Gastroesophageal sphincter (tissue), 4 donors: ENCODE measurements at regions not wholly inside any gene's neighbourhood (a gene's known extent, or its start where the extent isn't known, plus 50 kb on each side); places are given as distances from the start of the nearest gene placed in this dataset.

ENCODE experiments used
- ATAC-seq: fragments of 150-250 bp; one replicate; pipeline ENCODE4 v1.9.1; 2016; ENCODE audit warnings: mild to moderate bottlenecking, moderate library complexity
- H3K27ac ChIP-seq, 4 donors: fragments of 200-600 bp; sonication (generic) in 3 of 4; 1 replicate in 3 of 4; 2 replicates in 1 of 4; pipeline ENCODE4 v1.5.1; 2016 to 2019
- H3K27me3 ChIP-seq: fragments of 200-600 bp; sonication (generic); one replicate; pipeline ENCODE4 v1.5.1; 2019
- H3K36me3 ChIP-seq, 2 donors: fragments of 200-600 bp; sonication (generic); one replicate each; pipeline ENCODE4 v1.5.1; 2019; ENCODE audit warnings: control low read depth in 1 of 2
- H3K4me1 ChIP-seq, 3 donors: fragments of 200-600 bp; sonication (generic); 1 replicate in 2 of 3; 2 replicates in 1 of 3; pipeline ENCODE4 v1.5.1; 2016 to 2019; ENCODE audit warnings: control low read depth in 2 of 3
- H3K4me3 ChIP-seq, 2 donors: fragments of 200-600 bp; sonication (generic); one replicate each; pipeline ENCODE4 v1.5.1; 2019; ENCODE audit warnings: mild to moderate bottlenecking in 1 of 2, moderate library complexity in 1 of 2
- H3K9me3 ChIP-seq, 3 donors: fragments of 200-600 bp; sonication (generic); one replicate each; pipeline ENCODE4 v1.5.1; 2017 to 2019; ENCODE audit warnings: control low read depth in 2 of 3
- CTCF ChIP-seq, 4 experiments: fragments of 200-600 bp in 2 of 4; fragments of 450-650 bp in 2 of 4; sonication (generic) in 1 of 4; IDR thresholded peaks; one replicate each; pipeline ENCODE4 v1.5.1; 2017 to 2019; ENCODE audit warnings: antibody characterized with exemption in 4 of 4, mild to moderate bottlenecking in 2 of 4, moderate library complexity in 2 of 4
- EP300 ChIP-seq: sonication (generic); formaldehyde crosslinking; IDR thresholded peaks from one replicate; pipeline ENCODE4 v1.6.1; 2017; ENCODE audit warnings: antibody characterized with exemption, mild to moderate bottlenecking
- POLR2A ChIP-seq, 2 donors: fragments of 450-650 bp; IDR thresholded peaks; one replicate each; pipeline ENCODE4 v1.6.1; 2017; ENCODE audit warnings: antibody characterized with exemption in 2 of 2, mild to moderate bottlenecking in 2 of 2, moderate library complexity in 1 of 2
- POLR2AphosphoS5 ChIP-seq: sonication (generic); formaldehyde crosslinking; IDR thresholded peaks from one replicate; pipeline ENCODE4 v1.6.1; 2017; ENCODE audit warnings: antibody characterized with exemption
- WGBS, 2 donors: methylation state at CpG; one replicate each; pipeline ENCODE4 v1.1.5; 2018; ENCODE audit warnings: low coverage in 1 of 2; 5-methylcytosine and 5-hydroxymethylcytosine counted together

DNA sequence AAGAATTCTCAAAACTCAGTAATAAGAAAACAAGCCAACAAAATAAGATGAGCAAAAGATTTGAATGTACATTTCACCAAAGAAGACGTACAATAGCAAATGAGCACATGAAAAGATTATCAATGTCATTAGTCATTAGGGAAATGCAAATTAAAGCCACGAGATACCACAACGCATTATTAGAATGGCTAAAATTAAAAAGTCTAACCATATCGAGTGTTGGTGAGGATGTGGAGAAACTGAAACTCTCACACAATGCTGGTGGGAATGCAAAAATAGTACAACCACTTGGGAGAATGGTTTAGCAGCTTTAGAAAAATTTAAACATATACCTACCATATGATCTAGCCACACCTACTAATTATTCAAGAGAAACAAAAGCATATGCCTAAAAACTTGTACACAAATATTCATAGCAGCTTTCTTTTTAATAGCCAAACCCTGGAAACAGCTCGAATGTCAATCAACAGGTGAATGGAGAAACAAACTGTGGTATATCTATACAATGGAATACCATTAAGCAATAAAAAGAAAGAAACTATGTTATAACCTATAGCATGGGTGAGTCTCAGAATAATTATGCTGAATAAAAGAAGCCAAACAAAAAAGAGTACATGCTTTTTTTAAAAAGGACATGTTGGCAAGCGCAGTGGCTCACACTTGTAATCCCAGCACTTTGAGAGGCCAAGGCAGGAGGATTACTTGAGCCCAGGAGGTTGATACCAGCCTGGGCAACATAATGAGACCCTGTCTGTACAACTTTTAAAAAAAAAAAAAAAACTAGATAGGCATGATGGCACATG lies 103.6 kb downstream of the LITAF start:
- H3K4me1 ChIP-seq: no peaks in the 10 kb centered on the region
- no peak overlapping the region for H3K27ac ChIP-seq
- 81 to 90% methylated on average over 5 to 6 of the region's 6 CpGs for WGBS, 2 donors
- no peaks in the 10 kb centered on the region for H3K27me3 ChIP-seq
- H3K36me3 ChIP-seq: no peaks in the 10 kb centered on the region
- TF ChIP-seq POLR2A (IDR thresholded peaks at IDR 0.05): no peak
- TF ChIP-seq POLR2AphosphoS5: no peak
- TF ChIP-seq EP300: no peak
- TF ChIP-seq CTCF (IDR thresholded peaks at IDR 0.05): no peak
- no peak overlapping the region for H3K4me3 ChIP-seq
- no peak for ATAC-seq
- H3K9me3 ChIP-seq: no peaks in the 10 kb centered on the region

DNA sequence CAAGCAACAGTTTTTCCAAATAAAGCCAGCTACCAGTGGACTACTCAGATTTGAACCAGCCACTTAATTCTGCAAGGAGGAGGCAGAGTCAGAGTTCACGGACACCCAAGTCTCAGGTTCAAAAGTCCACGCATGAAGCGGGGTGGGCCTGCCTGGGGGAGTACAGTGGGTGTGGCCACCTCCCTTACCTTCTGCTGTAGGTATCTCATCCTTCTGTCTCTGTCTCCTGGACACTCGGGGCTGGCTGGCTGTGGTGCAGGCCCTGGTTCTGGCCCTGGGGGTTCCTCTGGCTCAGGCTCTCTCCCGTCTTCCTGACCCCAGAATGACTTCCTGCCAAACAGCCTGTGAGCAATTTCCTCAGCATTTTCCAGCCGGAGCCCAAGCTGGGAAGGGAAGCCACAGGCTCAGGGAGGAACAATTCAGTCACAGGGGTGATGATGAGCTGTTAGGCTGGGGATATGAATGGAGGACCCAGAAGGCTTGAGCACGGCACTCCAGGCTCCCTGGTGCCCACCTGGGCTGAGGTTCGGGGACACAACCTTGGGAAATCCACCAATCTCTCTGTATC lies 101.9 kb downstream of the LITAF start:
- 80% methylated on average over 2 of the region's 8 CpGs; no CpG with 5 or more reads in 1 of the 2 donors for WGBS, 2 donors
- H3K36me3 ChIP-seq: no peaks in the 10 kb centered on the region
- H3K4me1 ChIP-seq: no peaks in the 10 kb centered on the region
- no peak overlapping the region for H3K4me3 ChIP-seq
- ATAC-seq: no peak
- peaks cover 0 to under 1% (median 0%) of the 10 kb centered on the region in 3 donors for H3K9me3 ChIP-seq
- H3K27me3 ChIP-seq: no peaks in the 10 kb centered on the region
- no peak overlapping the region for H3K27ac ChIP-seq
- no peak for TF ChIP-seq EP300
- no peak for TF ChIP-seq CTCF (IDR thresholded peaks at IDR 0.05)
- TF ChIP-seq POLR2AphosphoS5: no peak
- TF ChIP-seq POLR2A (IDR thresholded peaks at IDR 0.05): no peak

- H3K4me1 ChIP-seq: no peaks in the 10 kb centered on the region
- no peak for ATAC-seq
- no peak overlapping the region for H3K27ac ChIP-seq
- H3K36me3 ChIP-seq: no peaks in the 10 kb centered on the region
- no peaks in the 10 kb centered on the region for H3K27me3 ChIP-seq
- no peak overlapping the region for H3K4me3 ChIP-seq
- no peak for TF ChIP-seq POLR2AphosphoS5
- peaks cover 0 to 9% (median 0%) of the 10 kb centered on the region in 3 donors for H3K9me3 ChIP-seq
Measured at GRCh38 chr16:11485676-11486075, 101.0 kb downstream of the LITAF start.

DNA sequence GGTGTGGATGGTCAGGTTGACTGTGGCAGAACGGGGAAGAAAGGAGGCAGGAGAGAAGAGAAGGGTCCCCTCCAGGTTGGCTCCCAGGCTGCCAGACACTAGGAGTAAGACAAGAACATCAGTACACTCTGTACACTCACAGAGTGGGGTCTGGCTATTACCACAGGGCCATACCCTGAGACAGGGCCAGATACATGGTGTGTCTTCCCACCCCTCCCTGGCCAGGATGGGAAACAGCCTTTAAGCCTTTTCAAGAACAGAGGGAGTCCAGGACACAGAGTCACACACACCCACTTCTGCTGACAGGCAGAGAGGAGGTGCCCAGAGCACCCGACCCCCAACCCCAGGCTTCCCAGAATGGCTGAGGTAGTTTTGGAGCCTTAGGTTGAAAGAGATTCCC lies 99.4 kb downstream of the LITAF start:
- 83 to 100% methylated on average over 1 to 2 of the region's 2 CpGs for whole genome bisulfite sequencing, 2 donors
- H3K27ac ChIP-seq: no peak overlapping the region
- no peaks in the 10 kb centered on the region for H3K27me3 ChIP-seq
- H3K4me3 ChIP-seq: no peak overlapping the region
- no peaks in the 10 kb centered on the region for H3K4me1 ChIP-seq
- ATAC-seq: no peak
- no peaks in the 10 kb centered on the region for H3K36me3 ChIP-seq
- peaks cover 0 to 14% (median 0%) of the 10 kb centered on the region in 3 donors for H3K9me3 ChIP-seq
- TF ChIP-seq CTCF (IDR thresholded peaks at IDR 0.05) (no peak), POLR2AphosphoS5 (no peak), POLR2A (IDR thresholded peaks at IDR 0.05) (no peak)

DNA sequence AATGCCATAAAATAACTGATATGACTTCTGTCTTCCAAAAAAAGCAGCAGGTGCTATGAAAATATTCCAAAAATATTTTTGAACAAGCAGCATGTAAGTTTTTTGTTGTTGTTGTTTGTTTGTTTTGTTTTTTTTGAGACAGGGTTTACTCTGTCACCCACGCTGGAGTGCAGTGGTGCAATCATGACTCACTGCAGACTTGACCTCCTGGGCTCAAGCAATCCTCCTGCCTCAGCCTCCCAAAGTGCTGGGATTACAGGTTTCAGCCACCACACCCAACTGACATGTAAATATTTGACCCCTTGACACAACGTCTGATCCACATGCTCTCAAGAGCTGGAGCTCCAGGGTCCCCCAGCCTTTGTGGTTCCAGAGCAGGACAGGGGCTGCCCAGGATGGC lies 98.4 kb downstream of the LITAF start:
- WGBS, 2 donors: 57% methylated on average over 2 of the region's 2 CpGs; no CpG with 5 or more reads in 1 of the 2 donors
- Histone ChIP-seq H3K27ac (no peak overlapping the region), H3K27me3 (no peaks in the 10 kb centered on the region), H3K9me3 (peaks cover 0 to 14% (median 0%) of the 10 kb centered on the region in 3 donors), H3K4me1 (no peaks in the 10 kb centered on the region), H3K36me3 (no peaks in the 10 kb centered on the region), H3K4me3 (no peak overlapping the region)
- no peak for ATAC-seq
- TF ChIP-seq POLR2A (IDR thresholded peaks at IDR 0.05): no peak
- TF ChIP-seq CTCF (IDR thresholded peaks at IDR 0.05): no peak
